K562 (cell line): ENCODE measurements at regions not wholly inside any gene's neighbourhood (a gene's known extent, or its start where the extent isn't known, plus 50 kb on each side); places are given as distances from the start of the nearest gene placed in this dataset.

ENCODE experiments used
- ATAC-seq: fragments of 200-7000 bp; cut with Tn5 transposase; 3 replicates; pipeline ENCODE4 v1.9.1; 2020; ENCODE audit warnings: moderate library complexity
- BruUV-seq: library from RNA; stranded (reverse); fragments of 400-500 nt; replicated peaks from 2 replicates; lab custom pipeline; 2021; lab: Mats Ljungman, UMichigan
- CTCF ChIA-PET: fragments of 300-600 bp; formaldehyde crosslinking; extraction: SDS; loops from one replicate; lab custom pipeline; 2021; ENCODE audit warnings: low intra/inter-chr PET ratio; lab: Yijun Ruan, JAX
- POLR2A ChIA-PET: fragments of 300-600, 350-650 bp; sonication (Branson Sonifier 250); formaldehyde crosslinking; extraction: SDS; loops from one replicate; lab custom pipeline; 2021; ENCODE audit warnings: antibody characterized with exemption, inconsistent platforms; lab: Yijun Ruan, JAX
- DNase-seq, 4 experiments: peaks; one replicate each; pipeline versions ENCODE4 v3.0.0 to v3.0.0-alpha.2; 2011 to 2018; ENCODE audit warnings: low spot score in 3 of 4, mixed read lengths in 3 of 4; ENCODE audit errors: extremely low read depth in 1 of 4
- FAIRE-seq: peaks from 2 replicates; lab custom pipeline; 2011; peaks lifted over from hg19 to GRCh38; lab: Jason Lieb, UNC
- H2AFZ ChIP-seq: 2 replicates; pipeline ENCODE4 v1.6.0; 2011; ENCODE audit warnings: low read depth, low read length, control low read depth, inconsistent platforms
- H3K27ac ChIP-seq: fragments of 200-600 bp; 3 replicates; pipeline ENCODE4 v1.8.0; 2011; ENCODE audit warnings: low read depth, mild to moderate bottlenecking, control low read depth, inconsistent platforms, low read length, moderate library complexity, mixed read lengths; ENCODE audit errors: extremely low read depth
- H3K27me3 ChIP-seq, 2 experiments: fragments of 300-600 bp in 1 of 2; 2 replicates in 1 of 2; 3 replicates in 1 of 2; pipeline versions ENCODE4 v1.6.0 to v1.8.0; 2011; ENCODE audit warnings: inconsistent platforms in 2 of 2, low read length in 2 of 2, mild to moderate bottlenecking in 1 of 2, mixed read lengths in 1 of 2, moderate library complexity in 1 of 2; ENCODE audit not compliant: control insufficient read depth in 2 of 2, insufficient read depth in 2 of 2
- H3K36me3 ChIP-seq: fragments of 300-600 bp; 3 replicates; pipeline ENCODE4 v1.8.0; 2011; ENCODE audit warnings: mild to moderate bottlenecking, low read length, inconsistent platforms; ENCODE audit not compliant: control insufficient read depth, insufficient read depth
- H3K4me1 ChIP-seq, 2 experiments: fragments of 200-600 bp in 1 of 2; replicated peaks in 1 of 2; 2 replicates in 1 of 2; 3 replicates in 1 of 2; pipeline versions ENCODE4 v1.5.1 to v1.8.0; 2011; ENCODE audit warnings: inconsistent platforms in 2 of 2, low read length in 2 of 2, mild to moderate bottlenecking in 1 of 2, mixed read lengths in 1 of 2, moderate library complexity in 1 of 2; ENCODE audit not compliant: control insufficient read depth in 2 of 2, insufficient read depth in 2 of 2
- H3K4me2 ChIP-seq: 2 replicates; pipeline ENCODE4 v1.6.1; 2011; ENCODE audit warnings: low read length, control low read depth, inconsistent platforms, mixed read lengths; ENCODE audit not compliant: insufficient read depth
- H3K4me3 ChIP-seq: fragments of 200-600 bp; sonication (generic), shearing (Covaris generic); 2 replicates; pipeline ENCODE4 v1.5.1; 2016; ENCODE audit warnings: control low read depth, inconsistent platforms
- H3K79me2 ChIP-seq: fragments of 200-600 bp; 3 replicates; pipeline ENCODE4 v1.8.0; 2011; ENCODE audit warnings: low read length, inconsistent platforms; ENCODE audit not compliant: control insufficient read depth, insufficient read depth
- H3K9ac ChIP-seq, 2 experiments: 2 replicates each; pipeline versions ENCODE4 v1.6.0 to v1.6.1; 2011; ENCODE audit warnings: low read depth in 2 of 2, low read length in 2 of 2, control low read depth in 1 of 2, inconsistent platforms in 1 of 2, mild to moderate bottlenecking in 1 of 2, mixed read lengths in 1 of 2; ENCODE audit not compliant: insufficient read depth in 1 of 2
- H3K9me1 ChIP-seq: one replicate; pipeline ENCODE4 v1.6.0; 2011; ENCODE audit warnings: inconsistent platforms, mild to moderate bottlenecking, low read length, moderate library complexity; ENCODE audit not compliant: control insufficient read depth, insufficient read depth
- H3K9me3 ChIP-seq: replicated peaks from 2 replicates; pipeline ENCODE4 v1.5.1; 2011; ENCODE audit warnings: low read depth, low read length, inconsistent platforms; ENCODE audit not compliant: control insufficient read depth, insufficient read depth
- H4K20me1 ChIP-seq: replicated peaks from 2 replicates; pipeline ENCODE4 v1.6.1; 2011; ENCODE audit warnings: low read length, inconsistent platforms, mixed read lengths; ENCODE audit not compliant: control insufficient read depth, insufficient read depth
- ARHGAP35 ChIP-seq: fragments of 450-650 bp; IDR thresholded peaks from 2 replicates; pipeline ENCODE4 v1.6.1; 2018; ENCODE audit not compliant: partially characterized antibody
- ATF1 ChIP-seq, 2 experiments: fragments of 450-650 bp in 1 of 2; IDR thresholded peaks; 2 replicates each; pipeline ENCODE4 v1.6.1; 2016; ENCODE audit warnings: missing compliant biosample characterization in 1 of 2, missing genetic modification characterization in 1 of 2
- MGA ChIP-seq: fragments of 450-650 bp; IDR thresholded peaks from 2 replicates; pipeline ENCODE4 v1.6.1; 2016; ENCODE audit warnings: mild to moderate bottlenecking, moderate library complexity
- NCOA4 ChIP-seq: fragments of 450-650 bp; IDR thresholded peaks from 2 replicates; pipeline ENCODE4 v1.6.1; 2018; ENCODE audit warnings: mild to moderate bottlenecking; ENCODE audit not compliant: partially characterized antibody
- PHF8 ChIP-seq: fragments of 200-600 bp; sonication (generic); IDR thresholded peaks from 2 replicates; pipeline ENCODE4 v1.6.1; 2012; ENCODE audit warnings: mixed run types, mild to moderate bottlenecking, inconsistent platforms, low read length, moderate library complexity, borderline replicate concordance
- THRA ChIP-seq: fragments of 450-650 bp; IDR thresholded peaks from 2 replicates; pipeline ENCODE4 v1.6.1; 2017; ENCODE audit warnings: mild to moderate bottlenecking, moderate library complexity
- ZBTB1 ChIP-seq: sonication (generic); formaldehyde crosslinking; IDR thresholded peaks from 2 replicates; pipeline ENCODE4 v1.8.1; 2023; ENCODE audit warnings: missing genetic modification reagents, low read depth, mild to moderate bottlenecking, borderline replicate concordance
- ZFP1 ChIP-seq: fragments of 450-650 bp; formaldehyde crosslinking; IDR thresholded peaks from 2 replicates; pipeline ENCODE4 v1.4.0; 2020; ENCODE audit warnings: mild to moderate bottlenecking, mixed read lengths
- WGBS: fragments of 100-300 bp; shearing (Covaris generic); methylation state at CpG from one replicate; pipeline ENCODE4 v1.1.6; 2016; ENCODE audit warnings: low coverage, mixed read lengths; ENCODE audit not compliant: insufficient coverage; ENCODE audit errors: missing lambda C conversion rate; 5-methylcytosine and 5-hydroxymethylcytosine counted together
- in situ Hi-C: fragments of 300-500 bp; cut with MboI; formaldehyde crosslinking; loops from 4 replicates; pipeline ENCODE4 v1.15.0; 2018; ENCODE audit warnings: inconsistent platforms, mixed read lengths
- intact Hi-C: fragments of 100-400 bp; cut with micrococcal nuclease; formaldehyde crosslinking; loops from 2 replicates; pipeline ENCODE4 v1.14.2; 2022

GRCh38 chr3:59277201-59277600, 227.4 kb upstream of the CFAP20DC start (continued):
- no peak for TF ChIP-seq ATF1 (CRISPR knock-in tag; IDR thresholded peaks at IDR 0.05)
- TF ChIP-seq ATF1 (tag; IDR thresholded peaks at IDR 0.05) = no peak
- TF ChIP-seq ARHGAP35 = no peak
- no peak for TF ChIP-seq THRA
- TF ChIP-seq ZBTB1 (CRISPR knock-in tag) = no peak

- ChIA-PET CTCF (no interaction called here), POLR2A (no interaction called here)
- Histone ChIP-seq H4K20me1 (no peaks in the 10 kb centered on the region), H3K27ac (no peak overlapping the region), H3K9me1 (no peaks in the 10 kb centered on the region), H3K4me1 (no peaks in the 10 kb centered on the region), H3K9me3 (no peaks in the 10 kb centered on the region), H3K27me3 (no peaks in the 10 kb centered on the region), H3K36me3 (no peaks in the 10 kb centered on the region), H2AFZ (no peak overlapping the region), H3K9ac (no peak overlapping the region), H3K4me3 (no peak overlapping the region), H3K4me2 (no peak overlapping the region), H3K79me2 (no peaks in the 10 kb centered on the region)
- DNase-seq (no peak), FAIRE-seq (no peak), ATAC-seq (no peak)
- in situ Hi-C loops (no loop called here), intact Hi-C loops (no loop called here)
- 0% methylated on average over 2 of the region's 2 CpGs for WGBS
- BruUV-seq = no TSS peak
- TF ChIP-seq PHF8 = no peak
- no peak for TF ChIP-seq NCOA4
- TF ChIP-seq ZFP1 = no peak
- TF ChIP-seq MGA = no peak
Observed at GRCh38 chr3:59273976-59274375, 224.2 kb upstream of the CFAP20DC start.
